Smooth muscle cell (in vitro differentiated cells): ENCODE measurements at regions not wholly inside any gene's neighbourhood (a gene's known extent, or its start where the extent isn't known, plus 50 kb on each side); places are given as distances from the start of the nearest gene placed in this dataset.
A peak's percentile ranks its signal among the peaks of the same experiment; 100 is the strongest.

Experiments
- DNase-seq: peaks from one replicate; lab custom pipeline; 2025; ENCODE audit not compliant: unreplicated experiment; lab: John Stamatoyannopoulos, UW
- H2AFZ ChIP-seq: fragments of 200-600 bp; sonication (generic); 2 replicates; pipeline ENCODE4 v1.6.0; 2016; ENCODE audit warnings: antibody characterized with exemption, low read depth, mild to moderate bottlenecking
- H3F3A ChIP-seq: fragments of 200-600 bp; sonication (generic); 2 replicates; pipeline ENCODE4 v1.6.0; 2017; ENCODE audit warnings: antibody characterized with exemption, low read depth
- H3K27ac ChIP-seq: fragments of 200-600 bp; sonication (generic); 2 replicates; pipeline ENCODE4 v1.5.1; 2016; ENCODE audit warnings: low read depth, mild to moderate bottlenecking
- H3K27me3 ChIP-seq: fragments of 200-600 bp; sonication (generic); 2 replicates; pipeline ENCODE4 v1.6.1; 2016; ENCODE audit warnings: low read depth, mild to moderate bottlenecking
- H3K36me3 ChIP-seq: fragments of 200-600 bp; sonication (generic); 2 replicates; pipeline ENCODE4 v1.5.1; 2016; ENCODE audit warnings: low read depth
- H3K4me1 ChIP-seq: fragments of 200-600 bp; sonication (generic); 2 replicates; pipeline ENCODE4 v1.5.1; 2016; ENCODE audit warnings: low read depth
- H3K4me2 ChIP-seq: fragments of 200-600 bp; sonication (generic); 2 replicates; pipeline ENCODE4 v1.6.0; 2016; ENCODE audit warnings: mild to moderate bottlenecking
- H3K4me3 ChIP-seq: fragments of 200-600 bp; sonication (generic); 2 replicates; pipeline ENCODE4 v1.5.1; 2016; ENCODE audit warnings: mild to moderate bottlenecking
- H3K79me2 ChIP-seq: fragments of 200-600 bp; sonication (generic); 2 replicates; pipeline ENCODE4 v1.6.0; 2016; ENCODE audit warnings: low read depth, mild to moderate bottlenecking
- H3K9ac ChIP-seq: fragments of 200-600 bp; sonication (generic); 2 replicates; pipeline ENCODE4 v1.6.0; 2016; ENCODE audit warnings: low read depth
- H3K9me3 ChIP-seq: fragments of 200-600 bp; sonication (generic); replicated peaks from 2 replicates; pipeline ENCODE4 v1.5.1; 2016; ENCODE audit warnings: low read depth
- H4K20me1 ChIP-seq: fragments of 200-600 bp; sonication (generic); 2 replicates; pipeline ENCODE4 v1.6.0; 2016; ENCODE audit warnings: low read depth
- CTCF ChIP-seq: fragments of 200-600 bp; sonication (generic); IDR thresholded peaks from 2 replicates; pipeline ENCODE4 v1.5.1; 2017; ENCODE audit warnings: borderline replicate concordance, mild to moderate bottlenecking, antibody characterized with exemption; ENCODE audit not compliant: insufficient read depth, poor library complexity, severe bottlenecking
- WGBS: methylation state at CpG from one replicate; pipeline ENCODE4 v1.1.7; 2016; ENCODE audit warnings: low lambda C conversion rate; 5-methylcytosine and 5-hydroxymethylcytosine counted together

- TF ChIP-seq CTCF: no peak
- Histone ChIP-seq H3K9me3 (peaks cover 3% of the 10 kb centered on the region), H2AFZ (peak overlapping the region; percentile 90), H3K4me3 (no peak overlapping the region), H3K4me1 (peaks cover 26% of the 10 kb centered on the region), H3K79me2 (no peaks in the 10 kb centered on the region), H3K27me3 (no peaks in the 10 kb centered on the region), H4K20me1 (no peaks in the 10 kb centered on the region), H3K36me3 (no peaks in the 10 kb centered on the region), H3F3A (peaks cover 18% of the 10 kb centered on the region), H3K27ac (peak overlapping the region; percentile 88), H3K4me2 (peak overlapping the region; percentile 78), H3K9ac (peak overlapping the region; percentile 4)
- WGBS: 2% methylated on average over 6 of the region's 6 CpGs
- DNase-seq: peak; percentile 19
Measured at GRCh38 chr20:39986173-39986904, 702.7 kb downstream of the MAFB start.

- H3K4me3 ChIP-seq: no peak overlapping the region
- TF ChIP-seq CTCF: no peak
- no peaks in the 10 kb centered on the region for H3K36me3 ChIP-seq
- H3K9ac ChIP-seq: peak overlapping the region; percentile 4
- DNase-seq: no peak
- no peaks in the 10 kb centered on the region for H4K20me1 ChIP-seq
- H2AFZ ChIP-seq: peak overlapping the region; percentile 5
- peak overlapping the region; percentile 78 for H3K4me2 ChIP-seq
- no peaks in the 10 kb centered on the region for H3K9me3 ChIP-seq
- no peaks in the 10 kb centered on the region for H3K27me3 ChIP-seq
- H3K79me2 ChIP-seq: no peaks in the 10 kb centered on the region
- H3K27ac ChIP-seq: peak overlapping the region; percentile 88
- WGBS: 80% methylated on average over 5 of the region's 5 CpGs
- peaks cover 26% of the 10 kb centered on the region for H3K4me1 ChIP-seq
- peaks cover 18% of the 10 kb centered on the region for H3F3A ChIP-seq
Measured at GRCh38 chr20:39985271-39985827, 703.7 kb downstream of the MAFB start.

- Histone ChIP-seq H3K9me3 (no peaks in the 10 kb centered on the region), H3K4me1 (peaks cover 26% of the 10 kb centered on the region), H3K27ac (no peak overlapping the region), H3K36me3 (no peaks in the 10 kb centered on the region), H2AFZ (no peak overlapping the region), H3K79me2 (no peaks in the 10 kb centered on the region), H4K20me1 (no peaks in the 10 kb centered on the region), H3K27me3 (no peaks in the 10 kb centered on the region), H3K4me2 (no peak overlapping the region), H3F3A (peaks cover 18% of the 10 kb centered on the region), H3K4me3 (no peak overlapping the region), H3K9ac (no peak overlapping the region)
- 90% methylated on average over 1 of the region's 1 CpG for WGBS
- no peak for TF ChIP-seq CTCF
- no peak for DNase-seq
Measured at GRCh38 chr20:39983655-39984054, 705.4 kb downstream of the MAFB start.
